B cell (primary cell): ENCODE measurements at regions not wholly inside any gene's neighbourhood (a gene's known extent, or its start where the extent isn't known, plus 50 kb on each side); places are given as distances from the start of the nearest gene placed in this dataset.

Experiments
- ATAC-seq: fragments of 200-7000 bp; cut with Tn5 transposase; one replicate; pipeline ENCODE4 v1.10.0; 2021; ENCODE audit warnings: low read depth, mild to moderate bottlenecking, moderate number of reproducible peaks, moderate library complexity
- CTCF ChIA-PET: fragments of 350-600 bp; sonication (Branson Sonifier 250); formaldehyde crosslinking; loops from one replicate; lab custom pipeline; 2021; ENCODE audit warnings: antibody characterized with exemption, inconsistent platforms; lab: Charles Lee
- POLR2A ChIA-PET: fragments of 350-600 bp; sonication (Branson Sonifier 250); formaldehyde crosslinking; loops from one replicate; lab custom pipeline; 2021; ENCODE audit warnings: antibody characterized with exemption; lab: Charles Lee
- DNase-seq: peaks from one replicate; pipeline ENCODE4 v3.0.0; 2013
- H2AFZ ChIP-seq: 2 replicates; pipeline ENCODE4 v1.6.1; 2012; ENCODE audit warnings: mild to moderate bottlenecking, low read depth, low read length; ENCODE audit not compliant: insufficient read depth, poor library complexity, severe bottlenecking
- H3K27ac ChIP-seq, 2 donors: 1 replicate in 1 of 2; 2 replicates in 1 of 2; pipeline ENCODE4 v1.5.1; 2012 to 2013; ENCODE audit warnings: low read length in 2 of 2, mild to moderate bottlenecking in 2 of 2, moderate library complexity in 1 of 2
- H3K27me3 ChIP-seq, 4 experiments: fragments of 200-600 bp in 1 of 4; sonication (generic) in 1 of 4; replicated peaks in 1 of 4; 1 replicate in 2 of 4; 2 replicates in 2 of 4; pipeline versions ENCODE4 v1.6.1 to v1.7.0; 2013 to 2016; ENCODE audit warnings: low read length in 3 of 4, mild to moderate bottlenecking in 2 of 4, mixed read lengths in 1 of 4, moderate library complexity in 1 of 4; ENCODE audit not compliant: insufficient read depth in 4 of 4, control insufficient read depth in 3 of 4; ENCODE audit errors: control extremely low read depth in 1 of 4
- H3K36me3 ChIP-seq, 2 experiments: replicated peaks in 1 of 2; 1 replicate in 1 of 2; 2 replicates in 1 of 2; pipeline versions ENCODE4 v1.6.1 to v1.7.1; 2013; ENCODE audit warnings: low read length in 1 of 2; ENCODE audit not compliant: insufficient read depth in 2 of 2, control insufficient read depth in 1 of 2; ENCODE audit errors: control extremely low read depth in 1 of 2, extremely low read depth in 1 of 2
- H3K4me1 ChIP-seq, 2 donors: fragments of 200-600 bp in 1 of 2; sonication (generic) in 1 of 2; 1 replicate in 1 of 2; 2 replicates in 1 of 2; pipeline versions ENCODE4 v1.5.1 to v1.6.1; 2013 to 2017; ENCODE audit warnings: low read length in 2 of 2; ENCODE audit not compliant: control insufficient read depth in 2 of 2, insufficient read depth in 2 of 2
- H3K4me2 ChIP-seq: replicated peaks from 2 replicates; pipeline ENCODE3; 2012; ENCODE audit warnings: mild to moderate bottlenecking, low read depth, low read length; ENCODE audit not compliant: poor library complexity, severe bottlenecking
- H3K4me3 ChIP-seq, 5 experiments: fragments of 200-600 bp in 1 of 5; sonication (generic) in 1 of 5; 1 replicate in 3 of 5; 2 replicates in 2 of 5; pipeline versions ENCODE4 v1.5.1 to v1.7.0; 2011 to 2016; ENCODE audit warnings: low read length in 4 of 5, mild to moderate bottlenecking in 4 of 5, low read depth in 2 of 5, control low read depth in 1 of 5, moderate library complexity in 1 of 5; ENCODE audit not compliant: insufficient read depth in 1 of 5; ENCODE audit errors: control extremely low read depth in 1 of 5, extremely low read depth in 1 of 5
- H3K79me2 ChIP-seq: fragments of 200-600 bp; sonication (generic); one replicate; pipeline ENCODE4 v1.6.0; 2016; ENCODE audit warnings: low read length; ENCODE audit not compliant: control insufficient read depth, insufficient read depth
- H3K9ac ChIP-seq: fragments of 200-600 bp; sonication (generic); 2 replicates; pipeline ENCODE4 v1.6.1; 2017; ENCODE audit warnings: mild to moderate bottlenecking, low read length, moderate library complexity
- H3K9me3 ChIP-seq, 3 donors: one replicate each; pipeline versions ENCODE4 v1.6.1 to v1.7.1; 2013; ENCODE audit warnings: low read length in 2 of 3; ENCODE audit not compliant: control insufficient read depth in 2 of 3, insufficient read depth in 1 of 3; ENCODE audit errors: control extremely low read depth in 1 of 3
- H4K20me1 ChIP-seq: 2 replicates; pipeline ENCODE4 v1.6.0; 2012; ENCODE audit warnings: mild to moderate bottlenecking, low read length; ENCODE audit not compliant: insufficient read depth, control insufficient read depth, poor library complexity, severe bottlenecking
- H3K27ac Mint-ChIP-seq: one replicate; pipeline ENCODE4 v1.8.0; 2021; ENCODE audit warnings: mixed read lengths
- H3K27me3 Mint-ChIP-seq: one replicate; pipeline ENCODE4 v1.8.0; 2021; ENCODE audit warnings: mixed read lengths
- H3K4me1 Mint-ChIP-seq: one replicate; pipeline ENCODE4 v1.8.0; 2021; ENCODE audit warnings: mixed read lengths
- H3K4me3 Mint-ChIP-seq: one replicate; pipeline ENCODE4 v1.8.0; 2021; ENCODE audit warnings: mixed read lengths
- H3K9me3 Mint-ChIP-seq: one replicate; pipeline ENCODE4 v1.8.0; 2022; ENCODE audit warnings: mixed read lengths; ENCODE audit not compliant: insufficient read depth
- EZH2 ChIP-seq: IDR thresholded peaks from 2 replicates; pipeline ENCODE4 v1.6.1; 2012; ENCODE audit warnings: borderline replicate concordance, low read depth, mild to moderate bottlenecking, moderate library complexity, low read length; ENCODE audit not compliant: insufficient read depth, poor library complexity, severe bottlenecking
- WGBS: methylation state at CpG from one replicate; pipeline ENCODE4 v1.1.5; 2013; ENCODE audit warnings: missing lambda C conversion rate; ENCODE audit not compliant: insufficient coverage; 5-methylcytosine and 5-hydroxymethylcytosine counted together
- intact Hi-C: fragments of 100-400 bp; cut with micrococcal nuclease; formaldehyde crosslinking; loops from one replicate; pipeline ENCODE4 v1.10.0; 2022
- TF ChIP-seq, protein P1 (sequence below): fragments of 200-600 bp; IDR thresholded peaks from one replicate; pipeline ENCODE4 v1.8.0; 2022; ENCODE audit warnings: antibody characterized with exemption, mild to moderate bottlenecking

DNA sequence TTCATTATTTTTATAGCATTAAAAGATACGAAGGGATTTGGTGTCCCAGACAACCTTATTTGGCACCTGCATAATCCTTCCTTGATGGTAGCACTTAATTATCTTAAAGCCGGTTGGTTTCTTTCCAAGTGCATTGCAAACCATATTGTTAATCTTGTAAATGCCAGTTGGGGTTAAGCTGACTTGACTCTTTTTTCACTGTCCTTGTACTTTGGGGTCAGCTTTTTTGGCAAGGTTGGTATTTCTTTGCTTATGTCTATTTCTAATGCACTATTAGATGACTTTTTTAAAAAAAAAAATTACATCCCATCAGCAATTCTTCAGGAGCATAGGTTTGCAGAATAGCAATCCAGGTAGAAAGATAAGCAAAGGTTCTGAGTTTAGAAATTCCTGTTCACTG lies 466.8 kb upstream of the TLE4 start:
- Histone ChIP-seq H3K27ac (no peak overlapping the region), H3K4me2 (no peak overlapping the region), H3K79me2 (no peaks in the 10 kb centered on the region), H2AFZ (no peak overlapping the region), H3K4me3 (no peak overlapping the region), H3K27me3 (no peaks in the 10 kb centered on the region), H3K9ac (no peak overlapping the region), H3K9me3 (peaks cover 0 to 7% (median 0%) of the 10 kb centered on the region in 3 donors), H3K36me3 (no peaks in the 10 kb centered on the region), H4K20me1 (no peaks in the 10 kb centered on the region), H3K4me1 (no peaks in the 10 kb centered on the region)
- Mint-ChIP-seq H3K4me1 (no peaks in the 10 kb centered on the region), H3K27me3 (no peaks in the 10 kb centered on the region), H3K4me3 (no peak overlapping the region), H3K27ac (no peak overlapping the region), H3K9me3 (no peaks in the 10 kb centered on the region)
- ChIA-PET CTCF (no interaction called here), POLR2A (no interaction called here)
- no peak for ATAC-seq
- TF ChIP-seq, protein P1, sequence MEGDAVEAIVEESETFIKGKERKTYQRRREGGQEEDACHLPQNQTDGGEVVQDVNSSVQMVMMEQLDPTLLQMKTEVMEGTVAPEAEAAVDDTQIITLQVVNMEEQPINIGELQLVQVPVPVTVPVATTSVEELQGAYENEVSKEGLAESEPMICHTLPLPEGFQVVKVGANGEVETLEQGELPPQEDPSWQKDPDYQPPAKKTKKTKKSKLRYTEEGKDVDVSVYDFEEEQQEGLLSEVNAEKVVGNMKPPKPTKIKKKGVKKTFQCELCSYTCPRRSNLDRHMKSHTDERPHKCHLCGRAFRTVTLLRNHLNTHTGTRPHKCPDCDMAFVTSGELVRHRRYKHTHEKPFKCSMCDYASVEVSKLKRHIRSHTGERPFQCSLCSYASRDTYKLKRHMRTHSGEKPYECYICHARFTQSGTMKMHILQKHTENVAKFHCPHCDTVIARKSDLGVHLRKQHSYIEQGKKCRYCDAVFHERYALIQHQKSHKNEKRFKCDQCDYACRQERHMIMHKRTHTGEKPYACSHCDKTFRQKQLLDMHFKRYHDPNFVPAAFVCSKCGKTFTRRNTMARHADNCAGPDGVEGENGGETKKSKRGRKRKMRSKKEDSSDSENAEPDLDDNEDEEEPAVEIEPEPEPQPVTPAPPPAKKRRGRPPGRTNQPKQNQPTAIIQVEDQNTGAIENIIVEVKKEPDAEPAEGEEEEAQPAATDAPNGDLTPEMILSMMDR = no peak
- no peak for TF ChIP-seq EZH2
- no CpG with 5 or more reads among the region's 2 CpGs for WGBS
- no peak for DNase-seq
- intact Hi-C loops = no loop called here

DNA sequence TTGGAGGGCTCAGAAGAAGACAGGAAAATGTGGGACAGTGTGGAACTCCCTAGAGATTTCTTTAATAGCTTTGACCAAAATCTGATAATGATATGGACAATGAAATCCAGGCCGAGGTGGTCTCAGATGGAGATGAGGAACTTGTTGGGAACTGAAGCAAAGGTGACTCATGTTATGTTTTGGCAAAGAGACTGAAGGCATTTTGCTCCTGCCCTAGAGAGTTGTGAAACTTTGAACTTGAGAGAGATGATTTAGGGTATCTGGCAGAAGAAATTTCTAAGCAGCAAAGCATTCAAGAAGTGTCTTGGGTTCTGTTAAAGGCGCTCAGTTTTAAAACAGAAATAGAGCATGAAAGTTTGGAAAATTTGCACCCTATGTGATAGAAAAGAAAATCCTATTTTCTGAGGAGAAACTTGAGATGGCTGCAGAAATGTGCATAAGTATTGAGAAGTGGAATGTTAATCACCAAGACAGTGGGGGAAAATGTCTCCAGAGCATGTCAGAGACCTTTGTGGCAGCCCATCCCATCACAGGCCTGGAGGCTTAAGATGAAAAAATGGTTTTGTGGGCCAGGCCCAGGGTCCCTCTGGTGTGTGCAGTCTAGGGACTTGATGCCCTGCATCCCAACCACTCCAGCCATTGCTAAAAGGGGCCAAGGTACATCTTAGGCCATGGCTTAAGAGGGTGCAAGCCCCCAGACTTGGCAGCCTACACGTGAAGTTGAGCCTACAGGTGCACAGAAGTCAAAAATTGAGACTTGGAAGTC lies 463.7 kb upstream of the TLE4 start:
- H2AFZ ChIP-seq = no peak overlapping the region
- no peaks in the 10 kb centered on the region for H4K20me1 ChIP-seq
- no peak overlapping the region for H3K4me3 ChIP-seq
- H3K4me1 Mint-ChIP-seq = no peaks in the 10 kb centered on the region
- no peak overlapping the region for H3K27ac Mint-ChIP-seq
- TF ChIP-seq EZH2 = no peak
- TF ChIP-seq, protein P1 = no peak
- H3K27me3 ChIP-seq = no peaks in the 10 kb centered on the region
- DNase-seq (no peak), ATAC-seq (no peak)
- H3K4me1 ChIP-seq = no peaks in the 10 kb centered on the region
- no peak overlapping the region for H3K27ac ChIP-seq
- intact Hi-C loops = no loop called here
- H3K9ac ChIP-seq = no peak overlapping the region
- no peaks in the 10 kb centered on the region for H3K27me3 Mint-ChIP-seq
- CTCF ChIA-PET = no interaction called here
- 79% methylated on average over 3 of the region's 3 CpGs for WGBS
- no peaks in the 10 kb centered on the region for H3K9me3 Mint-ChIP-seq
- no peak overlapping the region for H3K4me3 Mint-ChIP-seq
- no peaks in the 10 kb centered on the region for H3K36me3 ChIP-seq
- no peaks in the 10 kb centered on the region for H3K79me2 ChIP-seq
- no peak overlapping the region for H3K4me2 ChIP-seq
- POLR2A ChIA-PET = no interaction called here
- H3K9me3 ChIP-seq = peaks cover 0 to 10% (median 0%) of the 10 kb centered on the region in 3 donors
